Right atrium auricular region (tissue), 2 donors: ENCODE measurements at regions not wholly inside any gene's neighbourhood (a gene's known extent, or its start where the extent isn't known, plus 50 kb on each side); places are given as distances from the start of the nearest gene placed in this dataset.

Experiments used
- DNase-seq: peaks from one replicate; pipeline ENCODE4 v3.0.0-alpha.2; 2019; ENCODE audit warnings: low spot score
- H3K27ac ChIP-seq, 2 donors: fragments of 200-600 bp; sonication (generic); 1 replicate in 1 of 2; 2 replicates in 1 of 2; pipeline ENCODE4 v1.5.1; 2016 to 2019
- H3K27me3 ChIP-seq, 2 donors: fragments of 200-600 bp; sonication (generic); one replicate each; pipeline versions ENCODE4 v1.5.1 to v1.6.0; 2017 to 2019
- H3K36me3 ChIP-seq: fragments of 200-600 bp; sonication (generic); one replicate; pipeline ENCODE4 v1.5.1; 2016
- H3K4me1 ChIP-seq, 2 donors: fragments of 200-600 bp; sonication (generic); one replicate each; pipeline versions ENCODE4 v1.5.1 to v1.6.0; 2017 to 2019
- H3K4me3 ChIP-seq, 2 donors: fragments of 200-600 bp; sonication (generic); 1 replicate in 1 of 2; 2 replicates in 1 of 2; pipeline ENCODE4 v1.5.1; 2017 to 2019; ENCODE audit warnings: mild to moderate bottlenecking in 1 of 2, moderate library complexity in 1 of 2
- H3K9me3 ChIP-seq, 2 donors: fragments of 200-600 bp; sonication (generic); one replicate each; pipeline ENCODE4 v1.5.1; 2019
- CTCF ChIP-seq, 2 donors: fragments of 200-600 bp; sonication (generic); IDR thresholded peaks; one replicate each; pipeline ENCODE4 v1.5.1; 2019; ENCODE audit warnings: antibody characterized with exemption in 2 of 2

- no peak for TF ChIP-seq CTCF (IDR thresholded peaks at IDR 0.05)
- no peak for DNase-seq
- no peaks in the 10 kb centered on the region for H3K36me3 ChIP-seq
- no peak overlapping the region for H3K27ac ChIP-seq
- peaks cover 0 to 7% of the 10 kb centered on the region in 2 donors for H3K9me3 ChIP-seq
- no peaks in the 10 kb centered on the region for H3K4me1 ChIP-seq
- H3K4me3 ChIP-seq: no peak overlapping the region
- no peaks in the 10 kb centered on the region for H3K27me3 ChIP-seq
Measured at GRCh38 chr10:131674130-131674529, 226.7 kb upstream of the PPP2R2D start.

GRCh38 chr10:131675104-131675503 is 225.7 kb upstream of the PPP2R2D start:
- H3K27ac ChIP-seq: no peak overlapping the region
- no peaks in the 10 kb centered on the region for H3K36me3 ChIP-seq
- no peak overlapping the region for H3K4me3 ChIP-seq
- no peaks in the 10 kb centered on the region for H3K27me3 ChIP-seq
- no peaks in the 10 kb centered on the region for H3K4me1 ChIP-seq
- peaks cover 0 to 7% of the 10 kb centered on the region in 2 donors for H3K9me3 ChIP-seq
- TF ChIP-seq CTCF (IDR thresholded peaks at IDR 0.05): no peak
- DNase-seq: no peak

- Histone ChIP-seq H3K4me3 (no peak overlapping the region), H3K36me3 (no peaks in the 10 kb centered on the region), H3K9me3 (peaks cover 0 to 7% of the 10 kb centered on the region in 2 donors), H3K4me1 (no peaks in the 10 kb centered on the region), H3K27ac (no peak overlapping the region), H3K27me3 (no peaks in the 10 kb centered on the region)
- no peak for DNase-seq
- TF ChIP-seq CTCF (IDR thresholded peaks at IDR 0.05): no peak
Measured at GRCh38 chr10:131676046-131676799, 224.6 kb upstream of the PPP2R2D start.

- Histone ChIP-seq H3K36me3 (no peaks in the 10 kb centered on the region), H3K27ac (no peak overlapping the region), H3K4me1 (no peaks in the 10 kb centered on the region), H3K27me3 (no peaks in the 10 kb centered on the region), H3K9me3 (peaks cover 0 to 2% of the 10 kb centered on the region in 2 donors), H3K4me3 (no peak overlapping the region)
- no peak for DNase-seq
- no peak for TF ChIP-seq CTCF (IDR thresholded peaks at IDR 0.05)
Measured at GRCh38 chr10:131676800-131677421, 223.9 kb upstream of the PPP2R2D start.

- Histone ChIP-seq H3K36me3 (no peaks in the 10 kb centered on the region), H3K9me3 (no peaks in the 10 kb centered on the region), H3K27ac (no peak overlapping the region), H3K27me3 (no peaks in the 10 kb centered on the region), H3K4me1 (no peaks in the 10 kb centered on the region), H3K4me3 (no peak overlapping the region)
- no peak for DNase-seq
- no peak for TF ChIP-seq CTCF (IDR thresholded peaks at IDR 0.05)
Measured at GRCh38 chr10:131677671-131678070, 223.1 kb upstream of the PPP2R2D start.
